BE2C (cell line): ENCODE measurements at regions not wholly inside any gene's neighbourhood (a gene's known extent, or its start where the extent isn't known, plus 50 kb on each side); places are given as distances from the start of the nearest gene placed in this dataset.

Experiments
- DNase-seq: peaks from one replicate; pipeline ENCODE4 v3.0.0-alpha.2; 2020
- H3K27me3 ChIP-seq: fragments of 250-450 bp; sonication (Bioruptor Pico); 2 replicates; pipeline ENCODE4 v1.5.1; 2020; ENCODE audit warnings: mild to moderate bottlenecking
- H3K36me3 ChIP-seq: fragments of 250-450 bp; sonication (Bioruptor Pico); 2 replicates; pipeline ENCODE4 v1.5.1; 2020; ENCODE audit warnings: mild to moderate bottlenecking
- H3K4me1 ChIP-seq: fragments of 250-450 bp; sonication (Bioruptor Pico); 2 replicates; pipeline ENCODE4 v1.5.1; 2020
- H3K4me3 ChIP-seq: 2 replicates; pipeline ENCODE4 v1.5.1; 2011; ENCODE audit warnings: low read depth, low read length
- H3K9me3 ChIP-seq: fragments of 250-450 bp; sonication (Bioruptor Pico); 2 replicates; pipeline ENCODE4 v1.5.1; 2020
- CTCF ChIP-seq: IDR thresholded peaks from 2 replicates; pipeline ENCODE4 v1.5.1; 2012; ENCODE audit warnings: mild to moderate bottlenecking, low read depth, low read length

DNA sequence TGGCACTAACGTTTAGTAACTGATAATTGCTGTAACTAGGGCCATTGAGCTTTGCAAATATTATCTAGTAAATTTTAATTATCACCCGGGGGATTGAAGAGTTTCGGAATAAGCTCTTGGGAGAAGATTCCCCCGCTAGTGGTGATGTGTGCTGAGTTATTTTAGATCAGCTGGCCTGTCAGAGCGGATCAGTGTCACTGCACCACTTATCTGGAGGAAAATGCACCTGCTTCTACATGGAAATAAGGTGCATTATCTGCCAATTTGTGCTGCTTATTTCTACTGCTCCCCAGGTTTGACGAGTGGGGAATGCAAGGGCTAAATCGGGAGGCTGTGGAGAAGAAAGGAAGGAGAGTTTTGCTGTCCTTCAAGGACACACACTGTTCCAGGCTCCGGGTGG is 518.6 kb downstream of the TLE4 start:
- H3K4me1 ChIP-seq, result no peaks in the 10 kb centered on the region
- H3K36me3 ChIP-seq, result no peaks in the 10 kb centered on the region
- H3K4me3 ChIP-seq, result no peak overlapping the region
- DNase-seq, result no peak
- H3K27me3 ChIP-seq, result no peaks in the 10 kb centered on the region
- H3K9me3 ChIP-seq, result no peaks in the 10 kb centered on the region
- TF ChIP-seq CTCF, result no peak

GRCh38 chr9:80086822-80087345 is 515.1 kb downstream of the TLE4 start:
- Histone ChIP-seq H3K36me3 (no peaks in the 10 kb centered on the region), H3K4me1 (no peaks in the 10 kb centered on the region), H3K9me3 (no peaks in the 10 kb centered on the region), H3K27me3 (no peaks in the 10 kb centered on the region), H3K4me3 (no peak overlapping the region)
- DNase-seq, result no peak
- no peak for TF ChIP-seq CTCF

GRCh38 chr9:80086386-80086785 is 514.6 kb downstream of the TLE4 start:
- Histone ChIP-seq H3K4me1 (no peaks in the 10 kb centered on the region), H3K4me3 (no peak overlapping the region), H3K36me3 (no peaks in the 10 kb centered on the region), H3K9me3 (no peaks in the 10 kb centered on the region), H3K27me3 (no peaks in the 10 kb centered on the region)
- no peak for TF ChIP-seq CTCF
- no peak for DNase-seq

GRCh38 chr9:80085668-80086067 is 513.9 kb downstream of the TLE4 start:
- no peaks in the 10 kb centered on the region for H3K4me1 ChIP-seq
- no peak for DNase-seq
- no peak overlapping the region for H3K4me3 ChIP-seq
- no peaks in the 10 kb centered on the region for H3K36me3 ChIP-seq
- no peak for TF ChIP-seq CTCF
- no peaks in the 10 kb centered on the region for H3K9me3 ChIP-seq
- no peaks in the 10 kb centered on the region for H3K27me3 ChIP-seq

DNA sequence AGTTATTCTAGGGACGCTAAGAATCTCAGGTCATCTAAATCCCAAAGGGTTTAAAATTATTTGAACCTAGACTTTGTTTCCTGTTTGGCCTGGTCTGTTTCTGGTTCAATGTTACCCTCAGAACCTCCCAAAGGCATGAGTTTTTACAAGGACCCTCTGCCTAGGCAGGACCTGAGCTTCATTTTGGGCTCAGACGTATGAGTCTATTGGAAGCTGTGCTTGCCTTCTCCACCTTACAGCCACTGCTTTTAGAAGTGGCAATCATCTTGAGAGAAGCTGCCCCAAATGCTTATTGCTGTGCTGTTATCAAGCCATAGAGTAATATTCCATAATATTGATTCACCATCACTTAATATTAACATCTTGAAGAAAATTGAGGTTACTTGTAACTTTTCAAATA is 510.4 kb downstream of the TLE4 start:
- TF ChIP-seq CTCF, result no peak
- Histone ChIP-seq H3K4me1 (no peaks in the 10 kb centered on the region), H3K27me3 (no peaks in the 10 kb centered on the region), H3K9me3 (no peaks in the 10 kb centered on the region), H3K4me3 (no peak overlapping the region), H3K36me3 (no peaks in the 10 kb centered on the region)
- no peak for DNase-seq

- Histone ChIP-seq H3K9me3 (no peaks in the 10 kb centered on the region), H3K27me3 (no peaks in the 10 kb centered on the region), H3K36me3 (no peaks in the 10 kb centered on the region), H3K4me3 (no peak overlapping the region), H3K4me1 (peaks cover 9% of the 10 kb centered on the region)
- no peak for TF ChIP-seq CTCF
- DNase-seq, result no peak
These were observed 507.1 kb downstream of the TLE4 start for GRCh38 chr9:80078826-80079225.
